Cardiac muscle cell (in vitro differentiated cells and primary cell): ENCODE measurements at regions not wholly inside any gene's neighbourhood (a gene's known extent, or its start where the extent isn't known, plus 50 kb on each side); places are given as distances from the start of the nearest gene placed in this dataset.

ENCODE experiments used
- DNase-seq, 2 donors: peaks; one replicate each; pipeline versions ENCODE4 v3.0.0 to v3.0.0-alpha.2; 2010 to 2017; ENCODE audit warnings: low read depth in 1 of 2, low spot score in 1 of 2
- H3K27ac ChIP-seq: fragments of 200-600 bp; sonication (generic); 2 replicates; pipeline ENCODE4 v1.5.1; 2016
- H3K27me3 ChIP-seq: fragments of 200-600 bp; sonication (generic); 2 replicates; pipeline ENCODE4 v1.6.0; 2016; ENCODE audit warnings: control low read depth
- H3K36me3 ChIP-seq: fragments of 200-600 bp; sonication (generic); 2 replicates; pipeline ENCODE4 v1.5.1; 2016; ENCODE audit warnings: control low read depth
- H3K4me1 ChIP-seq: fragments of 200-600 bp; sonication (generic); 2 replicates; pipeline ENCODE4 v1.8.1; 2017; ENCODE audit warnings: low read depth, mild to moderate bottlenecking, mixed run types
- H3K4me3 ChIP-seq: fragments of 200-600 bp; sonication (generic); 2 replicates; pipeline ENCODE4 v1.5.1; 2016; ENCODE audit warnings: mild to moderate bottlenecking
- H3K9me3 ChIP-seq: fragments of 200-600 bp; sonication (generic); 2 replicates; pipeline ENCODE4 v1.5.1; 2017; ENCODE audit warnings: low read depth, mild to moderate bottlenecking, control low read depth
- TF ChIP-seq, protein P1 (sequence below): IDR thresholded peaks from 2 replicates; pipeline ENCODE4 v1.5.1; 2012; ENCODE audit warnings: low read depth, mild to moderate bottlenecking, low read length

DNA sequence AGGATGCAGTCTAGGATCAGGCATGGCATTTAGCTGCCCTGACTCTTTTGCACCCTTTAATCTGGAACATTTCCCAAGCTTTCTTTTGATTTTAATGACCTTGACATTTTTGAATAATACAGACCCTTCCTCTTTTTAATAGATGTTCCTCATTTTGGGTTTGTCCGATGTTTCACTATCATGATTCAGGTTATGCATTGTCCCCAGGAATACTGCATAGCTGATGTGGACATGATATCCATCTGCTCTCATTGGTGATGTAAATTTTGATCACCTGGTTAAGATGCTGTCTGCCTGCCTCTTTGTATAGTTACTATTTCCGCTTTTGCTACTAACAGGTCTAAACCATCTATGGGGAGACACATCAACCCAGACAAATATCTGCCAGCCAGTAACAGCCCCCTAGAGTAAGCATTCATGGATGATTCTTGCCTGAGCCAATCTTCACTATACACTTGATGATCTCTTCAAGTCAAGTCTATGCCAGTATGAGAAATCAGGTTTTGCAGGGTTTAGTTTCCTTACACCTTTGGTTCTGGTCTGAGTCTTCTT lies 50.6 kb upstream of the ULK4 start:
- no peaks in the 10 kb centered on the region for H3K4me1 ChIP-seq
- H3K27me3 ChIP-seq = no peaks in the 10 kb centered on the region
- DNase-seq = no peak
- no peak overlapping the region for H3K4me3 ChIP-seq
- H3K27ac ChIP-seq = no peak overlapping the region
- TF ChIP-seq, protein P1, sequence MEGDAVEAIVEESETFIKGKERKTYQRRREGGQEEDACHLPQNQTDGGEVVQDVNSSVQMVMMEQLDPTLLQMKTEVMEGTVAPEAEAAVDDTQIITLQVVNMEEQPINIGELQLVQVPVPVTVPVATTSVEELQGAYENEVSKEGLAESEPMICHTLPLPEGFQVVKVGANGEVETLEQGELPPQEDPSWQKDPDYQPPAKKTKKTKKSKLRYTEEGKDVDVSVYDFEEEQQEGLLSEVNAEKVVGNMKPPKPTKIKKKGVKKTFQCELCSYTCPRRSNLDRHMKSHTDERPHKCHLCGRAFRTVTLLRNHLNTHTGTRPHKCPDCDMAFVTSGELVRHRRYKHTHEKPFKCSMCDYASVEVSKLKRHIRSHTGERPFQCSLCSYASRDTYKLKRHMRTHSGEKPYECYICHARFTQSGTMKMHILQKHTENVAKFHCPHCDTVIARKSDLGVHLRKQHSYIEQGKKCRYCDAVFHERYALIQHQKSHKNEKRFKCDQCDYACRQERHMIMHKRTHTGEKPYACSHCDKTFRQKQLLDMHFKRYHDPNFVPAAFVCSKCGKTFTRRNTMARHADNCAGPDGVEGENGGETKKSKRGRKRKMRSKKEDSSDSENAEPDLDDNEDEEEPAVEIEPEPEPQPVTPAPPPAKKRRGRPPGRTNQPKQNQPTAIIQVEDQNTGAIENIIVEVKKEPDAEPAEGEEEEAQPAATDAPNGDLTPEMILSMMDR = no peak
- H3K36me3 ChIP-seq = no peaks in the 10 kb centered on the region
- no peaks in the 10 kb centered on the region for H3K9me3 ChIP-seq
